ENCODE measurements at regions not wholly inside any gene's neighbourhood (a gene's known extent, or its start where the extent isn't known, plus 50 kb on each side); places are given as distances from the start of the nearest gene placed in this dataset.

- TF ChIP-seq CTCF (IDR thresholded peaks at IDR 0.05) (no peak), POLR2A (IDR thresholded peaks at IDR 0.05) (no peak)
Measured at GRCh38 chr4:42720533-42720932, 63.6 kb upstream of the ATP8A1 start.
